Activated CD8-positive, alpha-beta T cell treated with anti-CD3 and anti-CD28 coated beads, Interleukin-2, amount 10 ng/mL, durations not matched to agents 7 days and 5 days (primary cell): ENCODE measurements at regions not wholly inside any gene's neighbourhood (a gene's known extent, or its start where the extent isn't known, plus 50 kb on each side); places are given as distances from the start of the nearest gene placed in this dataset.
"Not testable (repeated sequence)": the region's sequence is repeated elsewhere in the genome, so short reads cannot be mapped to it uniquely, and the experiment has no call there.

Experiments
- ATAC-seq: fragments of 150-1000 bp; cut with Tn5 transposase; one replicate; pipeline ENCODE4 v1.10.0; 2021; ENCODE audit warnings: moderate library complexity
- CTCF ChIA-PET: fragments of 350-600 bp; sonication (Branson Sonifier 250); formaldehyde crosslinking; loops from one replicate; lab custom pipeline; 2021; ENCODE audit warnings: antibody characterized with exemption; lab: Charles Lee
- POLR2A ChIA-PET: fragments of 350-600 bp; sonication (Branson Sonifier 250); formaldehyde crosslinking; loops from one replicate; lab custom pipeline; 2021; ENCODE audit warnings: antibody characterized with exemption; lab: Charles Lee
- DNase-seq: peaks from one replicate; pipeline ENCODE4 v3.0.0-alpha.2; 2020
- H3K27ac Mint-ChIP-seq: one replicate; pipeline ENCODE4 v1.8.0; 2021; ENCODE audit warnings: mild to moderate bottlenecking, mixed read lengths
- H3K27me3 Mint-ChIP-seq: one replicate; pipeline ENCODE4 v1.8.0; 2021; ENCODE audit warnings: low read depth, mixed read lengths
- H3K36me3 Mint-ChIP-seq: one replicate; pipeline ENCODE4 v1.8.0; 2021; ENCODE audit warnings: low read depth, mixed read lengths
- H3K4me1 Mint-ChIP-seq: one replicate; pipeline ENCODE4 v1.8.0; 2021; ENCODE audit warnings: low read depth, mixed read lengths
- H3K4me3 Mint-ChIP-seq: one replicate; pipeline ENCODE4 v1.8.0; 2021; ENCODE audit warnings: mild to moderate bottlenecking, mixed read lengths
- H3K9me3 Mint-ChIP-seq: one replicate; pipeline ENCODE4 v1.8.0; 2022; ENCODE audit warnings: mixed read lengths; ENCODE audit not compliant: insufficient read depth

GRCh38 chr6:58351619-58352018 is 1034.2 kb downstream of the PRIM2 start:
- H3K27me3 Mint-ChIP-seq, ATAC-seq, H3K4me3 Mint-ChIP-seq, H3K9me3 Mint-ChIP-seq, POLR2A ChIA-PET, DNase-seq, CTCF ChIA-PET, H3K27ac Mint-ChIP-seq, H3K36me3 Mint-ChIP-seq, H3K4me1 Mint-ChIP-seq: not testable (repeated sequence)

GRCh38 chr6:58358452-58358851 is 1041.0 kb downstream of the PRIM2 start:
- H3K4me1 Mint-ChIP-seq, H3K9me3 Mint-ChIP-seq, H3K27me3 Mint-ChIP-seq, CTCF ChIA-PET, H3K27ac Mint-ChIP-seq, POLR2A ChIA-PET, ATAC-seq, H3K36me3 Mint-ChIP-seq, DNase-seq, H3K4me3 Mint-ChIP-seq: not testable (repeated sequence)

- H3K27ac Mint-ChIP-seq, POLR2A ChIA-PET, H3K27me3 Mint-ChIP-seq, H3K36me3 Mint-ChIP-seq, ATAC-seq, H3K4me3 Mint-ChIP-seq, CTCF ChIA-PET, H3K4me1 Mint-ChIP-seq, DNase-seq: not testable (repeated sequence)
- H3K9me3 Mint-ChIP-seq = peaks cover 11% of the 10 kb centered on the region
Measured at GRCh38 chr6:58365856-58366255, 1048.4 kb downstream of the PRIM2 start.

GRCh38 chr6:58406659-58407058 is 1089.2 kb downstream of the PRIM2 start:
- POLR2A ChIA-PET, DNase-seq, H3K27me3 Mint-ChIP-seq, H3K27ac Mint-ChIP-seq, H3K4me3 Mint-ChIP-seq, CTCF ChIA-PET, H3K4me1 Mint-ChIP-seq, ATAC-seq, H3K36me3 Mint-ChIP-seq: not testable (repeated sequence)
- peaks cover 25% of the 10 kb centered on the region for H3K9me3 Mint-ChIP-seq

- no peak for ATAC-seq
Measured at GRCh38 chr6:58419321-58419720, 1101.9 kb downstream of the PRIM2 start.

More at GRCh38 chr6:58419321-58419720, 1101.9 kb downstream of the PRIM2 start:
- H3K27ac Mint-ChIP-seq = no peak overlapping the region
- no peaks in the 10 kb centered on the region for H3K36me3 Mint-ChIP-seq
- no peaks in the 10 kb centered on the region for H3K4me1 Mint-ChIP-seq
- DNase-seq = no peak
- ChIA-PET CTCF (no interaction called here), POLR2A (no interaction called here)
- no peaks in the 10 kb centered on the region for H3K27me3 Mint-ChIP-seq
- peaks cover 27% of the 10 kb centered on the region for H3K9me3 Mint-ChIP-seq
- H3K4me3 Mint-ChIP-seq = no peak overlapping the region
